ENCODE measurements at regions not wholly inside any gene's neighbourhood (a gene's known extent, or its start where the extent isn't known, plus 50 kb on each side); places are given as distances from the start of the nearest gene placed in this dataset.

DNA sequence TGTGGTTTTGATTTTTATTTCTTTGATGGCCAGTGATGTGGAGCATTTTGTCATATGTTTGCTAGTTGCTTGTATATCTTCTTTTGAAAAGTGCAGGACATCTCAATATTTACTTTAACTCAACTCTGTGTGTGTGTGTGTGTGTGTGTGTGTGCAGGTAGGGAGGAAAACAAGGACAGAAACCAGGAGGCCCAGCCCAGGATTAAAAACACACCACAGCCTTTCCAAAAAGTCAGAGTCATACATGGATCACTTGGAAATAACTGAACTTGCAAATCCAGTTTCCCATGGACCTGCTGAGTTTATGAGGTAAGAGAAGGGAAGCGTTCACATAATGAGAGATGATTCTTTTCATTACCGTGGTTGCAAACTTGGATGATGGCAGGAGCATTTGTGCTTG lies 189.9 kb upstream of the LYZL1 start:
- intact Hi-C loops (cut with DNase I), result no loop called here
- no peak for ATAC-seq

DNA sequence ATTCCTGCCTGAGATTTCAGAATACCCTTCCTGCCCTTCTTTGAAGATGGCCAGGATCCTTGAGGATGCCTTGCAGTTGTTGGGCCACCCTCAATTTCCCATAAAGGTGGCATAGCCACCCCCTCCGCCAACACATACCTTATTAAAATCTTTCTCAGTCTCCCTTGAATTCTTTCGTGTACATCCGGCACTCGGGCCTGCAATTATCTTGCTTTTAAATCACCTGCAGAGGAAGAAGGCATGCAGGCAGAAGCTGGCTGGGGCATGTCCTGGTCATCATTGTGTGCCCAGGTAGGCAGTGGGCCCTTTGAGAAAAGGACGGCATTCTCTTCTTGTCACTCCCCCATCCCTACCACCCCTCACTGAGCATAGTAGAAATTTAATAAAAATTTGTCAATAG lies 189.5 kb upstream of the LYZL1 start:
- no peaks in the 10 kb centered on the region for H3K4me1 ChIP-seq
- no peak for DNase-seq
- TF ChIP-seq, protein P1, sequence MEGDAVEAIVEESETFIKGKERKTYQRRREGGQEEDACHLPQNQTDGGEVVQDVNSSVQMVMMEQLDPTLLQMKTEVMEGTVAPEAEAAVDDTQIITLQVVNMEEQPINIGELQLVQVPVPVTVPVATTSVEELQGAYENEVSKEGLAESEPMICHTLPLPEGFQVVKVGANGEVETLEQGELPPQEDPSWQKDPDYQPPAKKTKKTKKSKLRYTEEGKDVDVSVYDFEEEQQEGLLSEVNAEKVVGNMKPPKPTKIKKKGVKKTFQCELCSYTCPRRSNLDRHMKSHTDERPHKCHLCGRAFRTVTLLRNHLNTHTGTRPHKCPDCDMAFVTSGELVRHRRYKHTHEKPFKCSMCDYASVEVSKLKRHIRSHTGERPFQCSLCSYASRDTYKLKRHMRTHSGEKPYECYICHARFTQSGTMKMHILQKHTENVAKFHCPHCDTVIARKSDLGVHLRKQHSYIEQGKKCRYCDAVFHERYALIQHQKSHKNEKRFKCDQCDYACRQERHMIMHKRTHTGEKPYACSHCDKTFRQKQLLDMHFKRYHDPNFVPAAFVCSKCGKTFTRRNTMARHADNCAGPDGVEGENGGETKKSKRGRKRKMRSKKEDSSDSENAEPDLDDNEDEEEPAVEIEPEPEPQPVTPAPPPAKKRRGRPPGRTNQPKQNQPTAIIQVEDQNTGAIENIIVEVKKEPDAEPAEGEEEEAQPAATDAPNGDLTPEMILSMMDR (IDR thresholded peaks at IDR 0.05), result no peak
- H3K9me3 ChIP-seq, result no peaks in the 10 kb centered on the region
- H3K36me3 ChIP-seq, result no peaks in the 10 kb centered on the region
- ATAC-seq, result no peak
- no peak overlapping the region for H3K4me3 ChIP-seq
- H3K27me3 ChIP-seq, result no peaks in the 10 kb centered on the region
- intact Hi-C loops (cut with DNase I), result no loop called here
- no peak overlapping the region for H3K27ac ChIP-seq

More for the DNA sequence above, 189.9 kb upstream of the LYZL1 start:
- H3K27ac ChIP-seq, result no peak overlapping the region
- no peak overlapping the region for H3K4me3 ChIP-seq
- H3K4me1 ChIP-seq, result no peaks in the 10 kb centered on the region
- no peaks in the 10 kb centered on the region for H3K9me3 ChIP-seq
- TF ChIP-seq, protein P1 (IDR thresholded peaks at IDR 0.05), result no peak
- no peak for DNase-seq
- no peaks in the 10 kb centered on the region for H3K27me3 ChIP-seq
- H3K36me3 ChIP-seq, result no peaks in the 10 kb centered on the region

- Histone ChIP-seq H3K27me3 (no peaks in the 10 kb centered on the region), H3K9me3 (no peaks in the 10 kb centered on the region), H3K4me3 (no peak overlapping the region), H3K36me3 (no peaks in the 10 kb centered on the region), H3K4me1 (no peaks in the 10 kb centered on the region), H3K27ac (no peak overlapping the region)
- intact Hi-C loops (cut with DNase I), result no loop called here
- DNase-seq (no peak), ATAC-seq (no peak)
- TF ChIP-seq, protein P1 (IDR thresholded peaks at IDR 0.05), result no peak
Measured at GRCh38 chr10:29100505-29100904, 188.4 kb upstream of the LYZL1 start.

- ATAC-seq, result no peak
Measured at GRCh38 chr10:29102233-29102632, 186.6 kb upstream of the LYZL1 start.

GRCh38 chr10:29102636-29103035 lies 186.2 kb upstream of the LYZL1 start:
- TF ChIP-seq, protein P1 (IDR thresholded peaks at IDR 0.05), result no peak
- no peaks in the 10 kb centered on the region for H3K27me3 ChIP-seq
- no peaks in the 10 kb centered on the region for H3K36me3 ChIP-seq
- H3K27ac ChIP-seq, result no peak overlapping the region
- ATAC-seq (no peak), DNase-seq (no peak)
- H3K9me3 ChIP-seq, result no peaks in the 10 kb centered on the region
- no peaks in the 10 kb centered on the region for H3K4me1 ChIP-seq
- intact Hi-C loops (cut with DNase I), result no loop called here
- no peak overlapping the region for H3K4me3 ChIP-seq

More at GRCh38 chr10:29102233-29102632, 186.6 kb upstream of the LYZL1 start:
- H3K9me3 ChIP-seq, result no peaks in the 10 kb centered on the region
- no peak overlapping the region for H3K4me3 ChIP-seq
- no peak for DNase-seq
- TF ChIP-seq, protein P1 (IDR thresholded peaks at IDR 0.05), result no peak
- H3K27ac ChIP-seq, result no peak overlapping the region
- no peaks in the 10 kb centered on the region for H3K27me3 ChIP-seq
- intact Hi-C loops (cut with DNase I), result no loop called here
- H3K36me3 ChIP-seq, result no peaks in the 10 kb centered on the region
- no peaks in the 10 kb centered on the region for H3K4me1 ChIP-seq

Data from upper lobe of right lung (tissue), 1 donor.